Cardiac muscle cell (in vitro differentiated cells and primary cell): ENCODE measurements at regions not wholly inside any gene's neighbourhood (a gene's known extent, or its start where the extent isn't known, plus 50 kb on each side); places are given as distances from the start of the nearest gene placed in this dataset.

Experiments
- DNase-seq, 2 donors: peaks; one replicate each; pipeline versions ENCODE4 v3.0.0 to v3.0.0-alpha.2; 2010 to 2017; ENCODE audit warnings: low read depth in 1 of 2, low spot score in 1 of 2
- H3K27ac ChIP-seq: fragments of 200-600 bp; sonication (generic); 2 replicates; pipeline ENCODE4 v1.5.1; 2016
- H3K27me3 ChIP-seq: fragments of 200-600 bp; sonication (generic); 2 replicates; pipeline ENCODE4 v1.6.0; 2016; ENCODE audit warnings: control low read depth
- H3K36me3 ChIP-seq: fragments of 200-600 bp; sonication (generic); 2 replicates; pipeline ENCODE4 v1.5.1; 2016; ENCODE audit warnings: control low read depth
- H3K4me1 ChIP-seq: fragments of 200-600 bp; sonication (generic); 2 replicates; pipeline ENCODE4 v1.8.1; 2017; ENCODE audit warnings: low read depth, mild to moderate bottlenecking, mixed run types
- H3K4me3 ChIP-seq: fragments of 200-600 bp; sonication (generic); 2 replicates; pipeline ENCODE4 v1.5.1; 2016; ENCODE audit warnings: mild to moderate bottlenecking
- H3K9me3 ChIP-seq: fragments of 200-600 bp; sonication (generic); 2 replicates; pipeline ENCODE4 v1.5.1; 2017; ENCODE audit warnings: low read depth, mild to moderate bottlenecking, control low read depth
- CTCF ChIP-seq: IDR thresholded peaks from 2 replicates; pipeline ENCODE4 v1.5.1; 2012; ENCODE audit warnings: low read depth, mild to moderate bottlenecking, low read length

- no peak for TF ChIP-seq CTCF
- no peaks in the 10 kb centered on the region for H3K27me3 ChIP-seq
- H3K9me3 ChIP-seq, result no peaks in the 10 kb centered on the region
- no peak overlapping the region for H3K4me3 ChIP-seq
- H3K27ac ChIP-seq, result no peak overlapping the region
- no peaks in the 10 kb centered on the region for H3K36me3 ChIP-seq
- no peak for DNase-seq
- H3K4me1 ChIP-seq, result no peaks in the 10 kb centered on the region
These were observed 484.1 kb upstream of the SALL1 start for GRCh38 chr16:51635181-51635580.

GRCh38 chr16:51630076-51630475, 479.0 kb upstream of the SALL1 start:
- Histone ChIP-seq H3K9me3 (no peaks in the 10 kb centered on the region), H3K27ac (no peak overlapping the region), H3K27me3 (no peaks in the 10 kb centered on the region), H3K36me3 (no peaks in the 10 kb centered on the region), H3K4me1 (peaks cover 4% of the 10 kb centered on the region), H3K4me3 (no peak overlapping the region)
- no peak for TF ChIP-seq CTCF
- no peak for DNase-seq

GRCh38 chr16:51629576-51629975, 478.5 kb upstream of the SALL1 start:
- Histone ChIP-seq H3K36me3 (no peaks in the 10 kb centered on the region), H3K27ac (no peak overlapping the region), H3K9me3 (no peaks in the 10 kb centered on the region), H3K27me3 (no peaks in the 10 kb centered on the region), H3K4me1 (peaks cover 4% of the 10 kb centered on the region), H3K4me3 (no peak overlapping the region)
- no peak for DNase-seq
- no peak for TF ChIP-seq CTCF

DNA sequence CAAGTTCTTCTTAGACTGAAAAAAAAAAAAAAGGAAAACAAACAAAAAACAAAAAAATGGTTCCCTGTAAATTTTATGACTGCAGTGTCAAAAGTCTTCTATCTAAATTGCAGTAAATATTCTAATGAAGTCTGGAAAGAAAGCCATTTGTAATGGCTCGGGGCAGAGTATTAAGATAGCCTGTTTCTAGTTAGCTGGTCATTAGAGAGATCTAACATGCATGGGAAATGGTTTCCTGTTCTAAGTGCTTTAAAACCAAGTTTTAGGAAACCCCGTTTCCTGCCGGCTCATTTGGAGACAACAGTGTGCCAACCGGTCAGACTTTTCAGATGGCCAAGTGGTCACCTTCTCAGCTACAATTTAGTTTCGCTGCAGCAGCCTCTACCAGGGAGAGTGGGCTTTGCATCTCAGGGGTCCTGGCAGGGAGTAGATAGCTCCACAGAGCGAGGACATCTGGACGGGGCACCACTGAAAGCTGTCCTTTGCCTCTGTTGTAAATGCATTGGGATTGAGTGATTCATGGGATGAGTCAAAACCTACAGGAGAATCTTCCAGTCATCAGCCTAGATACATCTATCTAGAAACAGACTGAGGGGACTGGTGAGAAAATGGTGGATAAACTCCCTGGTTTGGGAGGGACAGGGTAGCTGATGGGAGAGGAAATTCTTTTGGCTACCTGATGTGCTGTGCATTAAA, 473.2 kb upstream of the SALL1 start:
- no peak for TF ChIP-seq CTCF

GRCh38 chr16:51621610-51622009, 470.5 kb upstream of the SALL1 start:
- H3K36me3 ChIP-seq, result no peaks in the 10 kb centered on the region
- no peak for DNase-seq
- H3K9me3 ChIP-seq, result no peaks in the 10 kb centered on the region
- H3K27ac ChIP-seq, result no peak overlapping the region
- H3K4me3 ChIP-seq, result no peak overlapping the region
- no peak for TF ChIP-seq CTCF
- no peaks in the 10 kb centered on the region for H3K27me3 ChIP-seq
- H3K4me1 ChIP-seq, result peaks cover 4% of the 10 kb centered on the region

More for the DNA sequence above, 473.2 kb upstream of the SALL1 start:
- H3K36me3 ChIP-seq, result no peaks in the 10 kb centered on the region
- no peak for DNase-seq
- no peaks in the 10 kb centered on the region for H3K27me3 ChIP-seq
- H3K27ac ChIP-seq, result no peak overlapping the region
- no peaks in the 10 kb centered on the region for H3K9me3 ChIP-seq
- H3K4me1 ChIP-seq, result peaks cover 4% of the 10 kb centered on the region
- H3K4me3 ChIP-seq, result no peak overlapping the region
